Endothelial cell of umbilical vein (primary cell): ENCODE measurements at regions not wholly inside any gene's neighbourhood (a gene's known extent, or its start where the extent isn't known, plus 50 kb on each side); places are given as distances from the start of the nearest gene placed in this dataset.

Experiments used
- BruUV-seq: library from RNA; stranded (reverse); fragments of 400-500 nt; replicated peaks from 2 replicates; lab custom pipeline; 2021; lab: Mats Ljungman, UMichigan
- CTCF ChIA-PET: fragments of 300-600, 350-600 bp; sonication (Branson Sonifier 250); formaldehyde crosslinking; loops from one replicate; lab custom pipeline; 2021; ENCODE audit warnings: antibody characterized with exemption, inconsistent platforms; lab: Charles Lee
- POLR2A ChIA-PET: fragments of 300-600, 350-600 bp; sonication (Branson Sonifier 250); formaldehyde crosslinking; loops from one replicate; lab custom pipeline; 2021; ENCODE audit warnings: antibody characterized with exemption, inconsistent platforms; lab: Charles Lee
- DNase-seq: peaks from one replicate; pipeline ENCODE4 v3.0.0-alpha.2; 2011; ENCODE audit warnings: low read depth, low spot score
- FAIRE-seq: peaks from 2 replicates; lab custom pipeline; 2011; peaks lifted over from hg19 to GRCh38; lab: Jason Lieb, UNC
- H2AFZ ChIP-seq: 2 replicates; pipeline ENCODE4 v1.6.0; 2012; ENCODE audit warnings: low read depth, low read length, control low read depth, inconsistent platforms
- H3K27ac ChIP-seq: 2 replicates; pipeline ENCODE4 v1.5.1; 2011; ENCODE audit warnings: low read depth, mild to moderate bottlenecking, control low read depth, low read length, moderate library complexity; ENCODE audit not compliant: insufficient read depth
- H3K27me3 ChIP-seq, 2 experiments: 2 replicates each; pipeline versions ENCODE4 v1.6.0 to v1.6.1; 2011; ENCODE audit warnings: low read length in 2 of 2, mixed read lengths in 1 of 2; ENCODE audit not compliant: control insufficient read depth in 2 of 2, insufficient read depth in 2 of 2
- H3K36me3 ChIP-seq, 2 experiments: 2 replicates in 1 of 2; 3 replicates in 1 of 2; pipeline ENCODE4 v1.5.1; 2011; ENCODE audit warnings: low read length in 2 of 2, mild to moderate bottlenecking in 1 of 2, moderate library complexity in 1 of 2; ENCODE audit not compliant: control insufficient read depth in 2 of 2, insufficient read depth in 2 of 2; ENCODE audit errors: extremely low read depth in 1 of 2
- H3K4me1 ChIP-seq: 3 replicates; pipeline ENCODE4 v1.5.1; 2011; ENCODE audit warnings: mild to moderate bottlenecking, low read length; ENCODE audit not compliant: control insufficient read depth, insufficient read depth; ENCODE audit errors: extremely low read depth
- H3K4me2 ChIP-seq: 2 replicates; pipeline ENCODE4 v1.6.1; 2011; ENCODE audit warnings: low read length, control low read depth, mixed read lengths; ENCODE audit not compliant: insufficient read depth
- H3K4me3 ChIP-seq, 3 experiments: fragments of 200-600 bp in 1 of 3; sonication (generic), shearing (Covaris generic) in 1 of 3; replicated peaks in 1 of 3; 2 replicates each; pipeline ENCODE4 v1.5.1; 2011 to 2016; ENCODE audit warnings: control low read depth in 3 of 3, low read length in 3 of 3, mild to moderate bottlenecking in 2 of 3, inconsistent platforms in 1 of 3, low read depth in 1 of 3, moderate library complexity in 1 of 3; ENCODE audit not compliant: insufficient read depth in 1 of 3
- H3K79me2 ChIP-seq: 2 replicates; pipeline ENCODE4 v1.6.0; 2012; ENCODE audit warnings: low read length, inconsistent platforms; ENCODE audit not compliant: control insufficient read depth, insufficient read depth
- H3K9ac ChIP-seq: replicated peaks from 2 replicates; pipeline ENCODE3; 2011; ENCODE audit warnings: low read length, control low read depth; ENCODE audit not compliant: insufficient read depth; ENCODE audit errors: extremely low read depth
- H3K9me1 ChIP-seq: replicated peaks from 3 replicates; pipeline ENCODE4 v1.6.0; 2011; ENCODE audit warnings: mild to moderate bottlenecking, low read length; ENCODE audit not compliant: control insufficient read depth, insufficient read depth; ENCODE audit errors: extremely low read depth
- H3K9me3 ChIP-seq: replicated peaks from 2 replicates; pipeline ENCODE4 v1.5.1; 2012; ENCODE audit warnings: low read length, inconsistent platforms; ENCODE audit not compliant: control insufficient read depth, insufficient read depth
- H4K20me1 ChIP-seq: replicated peaks from 2 replicates; pipeline ENCODE3; 2011; ENCODE audit warnings: mild to moderate bottlenecking, low read length; ENCODE audit not compliant: control insufficient read depth, insufficient read depth; ENCODE audit errors: extremely low read depth
- EZH2 ChIP-seq: IDR thresholded peaks from 2 replicates; pipeline ENCODE4 v1.6.1; 2012; ENCODE audit warnings: borderline replicate concordance, low read depth, mild to moderate bottlenecking, moderate library complexity, low read length, inconsistent platforms; ENCODE audit not compliant: severe bottlenecking
- FOS ChIP-seq: IDR thresholded peaks from 2 replicates; pipeline ENCODE4 v1.6.1; 2011; ENCODE audit warnings: mild to moderate bottlenecking, low read length, moderate library complexity, borderline replicate concordance; ENCODE audit not compliant: insufficient read depth
- JUN ChIP-seq: IDR thresholded peaks from 2 replicates; pipeline ENCODE4 v1.6.1; 2011; ENCODE audit warnings: borderline replicate concordance, low read depth; ENCODE audit not compliant: insufficient read length, insufficient read depth
- MAX ChIP-seq: IDR thresholded peaks from 2 replicates; pipeline ENCODE4 v1.6.1; 2011; ENCODE audit not compliant: insufficient read depth, insufficient read length
- MYC ChIP-seq: IDR thresholded peaks from one replicate; pipeline ENCODE4 v1.6.1; 2011; ENCODE audit warnings: mild to moderate bottlenecking, low read depth, low read length
- POLR2A ChIP-seq: IDR thresholded peaks from 2 replicates; pipeline ENCODE4 v1.6.1; 2012; ENCODE audit warnings: low read depth, mild to moderate bottlenecking, control low read depth, low read length
- POLR2AphosphoS5 ChIP-seq: IDR thresholded peaks from 2 replicates; pipeline ENCODE4 v1.6.1; 2012; ENCODE audit warnings: low read depth, mild to moderate bottlenecking, control low read depth, low read length, moderate library complexity; ENCODE audit not compliant: insufficient read depth
- dilution Hi-C: fragments of 300-500 bp; cut with MboI; formaldehyde crosslinking; loops from one replicate; pipeline ENCODE4 v1.15.0; 2019; ENCODE audit warnings: low sequenced_read_pairs; ENCODE audit not compliant: extremely low pct_ligation_motif_present
- intact Hi-C: fragments of 100-400 bp; cut with micrococcal nuclease; formaldehyde crosslinking; loops from one replicate; pipeline ENCODE4 v1.10.0; 2022
- TF ChIP-seq, protein P1 (sequence below), 2 donors: IDR thresholded peaks; 1 replicate in 1 of 2; 2 replicates in 1 of 2; pipeline ENCODE4 v1.5.1; 2011; ENCODE audit warnings: low read length in 2 of 2, mild to moderate bottlenecking in 2 of 2, moderate library complexity in 2 of 2, control low read depth in 1 of 2, inconsistent platforms in 1 of 2, low read depth in 1 of 2; ENCODE audit not compliant: insufficient read depth in 1 of 2; ENCODE audit errors: extremely low read depth in 1 of 2

DNA sequence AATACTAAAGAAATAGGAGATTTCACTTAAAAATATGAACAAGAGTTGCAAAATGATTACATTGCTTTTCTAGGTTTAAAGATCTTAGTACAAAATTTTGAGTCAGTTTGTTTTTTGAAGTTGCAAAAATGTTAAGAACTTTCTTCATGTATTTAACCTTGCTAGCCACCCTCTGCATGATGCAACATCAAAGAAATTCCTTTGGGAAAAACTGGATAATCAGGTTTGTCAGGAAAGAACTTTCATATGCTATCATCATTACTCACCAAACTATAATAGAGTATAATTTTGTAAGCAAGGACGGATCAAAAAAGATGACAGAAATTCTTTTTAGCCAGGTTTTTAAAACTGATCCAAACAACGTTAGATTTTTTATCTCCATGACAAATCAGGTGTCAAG is 116.9 kb upstream of the MRPS30 start:
- H2AFZ ChIP-seq: no peak overlapping the region
- FAIRE-seq (no peak), DNase-seq (no peak)
- intact Hi-C loops (no loop called here), dilution Hi-C loops (no loop called here)
- H3K27me3 ChIP-seq: no peaks in the 10 kb centered on the region
- no peaks in the 10 kb centered on the region for H3K9me3 ChIP-seq
- no peak overlapping the region for H3K4me3 ChIP-seq
- H3K4me1 ChIP-seq: no peaks in the 10 kb centered on the region
- H3K9me1 ChIP-seq: no peaks in the 10 kb centered on the region
- no peaks in the 10 kb centered on the region for H3K36me3 ChIP-seq
- TF ChIP-seq MAX: no peak
- TF ChIP-seq FOS: no peak
- TF ChIP-seq JUN: no peak
- no peak for TF ChIP-seq EZH2
- TF ChIP-seq POLR2A: no peak
- TF ChIP-seq, protein P1, sequence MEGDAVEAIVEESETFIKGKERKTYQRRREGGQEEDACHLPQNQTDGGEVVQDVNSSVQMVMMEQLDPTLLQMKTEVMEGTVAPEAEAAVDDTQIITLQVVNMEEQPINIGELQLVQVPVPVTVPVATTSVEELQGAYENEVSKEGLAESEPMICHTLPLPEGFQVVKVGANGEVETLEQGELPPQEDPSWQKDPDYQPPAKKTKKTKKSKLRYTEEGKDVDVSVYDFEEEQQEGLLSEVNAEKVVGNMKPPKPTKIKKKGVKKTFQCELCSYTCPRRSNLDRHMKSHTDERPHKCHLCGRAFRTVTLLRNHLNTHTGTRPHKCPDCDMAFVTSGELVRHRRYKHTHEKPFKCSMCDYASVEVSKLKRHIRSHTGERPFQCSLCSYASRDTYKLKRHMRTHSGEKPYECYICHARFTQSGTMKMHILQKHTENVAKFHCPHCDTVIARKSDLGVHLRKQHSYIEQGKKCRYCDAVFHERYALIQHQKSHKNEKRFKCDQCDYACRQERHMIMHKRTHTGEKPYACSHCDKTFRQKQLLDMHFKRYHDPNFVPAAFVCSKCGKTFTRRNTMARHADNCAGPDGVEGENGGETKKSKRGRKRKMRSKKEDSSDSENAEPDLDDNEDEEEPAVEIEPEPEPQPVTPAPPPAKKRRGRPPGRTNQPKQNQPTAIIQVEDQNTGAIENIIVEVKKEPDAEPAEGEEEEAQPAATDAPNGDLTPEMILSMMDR (IDR thresholded peaks at IDR 0.05; ENCODE audit: extremely low read depth in 1 of 2, insufficient read depth in 1 of 2, low read depth in 1 of 2, low read length in 2 of 2): no peak
- no peak for TF ChIP-seq MYC
- TF ChIP-seq POLR2AphosphoS5: no peak
- BruUV-seq: no TSS peak
- H3K9ac ChIP-seq: no peak overlapping the region
- no peaks in the 10 kb centered on the region for H3K79me2 ChIP-seq
- H3K4me2 ChIP-seq: no peak overlapping the region
- no peaks in the 10 kb centered on the region for H4K20me1 ChIP-seq
- ChIA-PET POLR2A (interaction anchor here (0.6 kb wide), 1 partner anchor 1017 kb away, joined by 3 read pairs; no protein-coding TSS in a partner anchor), CTCF (no interaction called here)
- no peak overlapping the region for H3K27ac ChIP-seq
